ENCODE measurements at regions not wholly inside any gene's neighbourhood (a gene's known extent, or its start where the extent isn't known, plus 50 kb on each side); places are given as distances from the start of the nearest gene placed in this dataset.

DNA sequence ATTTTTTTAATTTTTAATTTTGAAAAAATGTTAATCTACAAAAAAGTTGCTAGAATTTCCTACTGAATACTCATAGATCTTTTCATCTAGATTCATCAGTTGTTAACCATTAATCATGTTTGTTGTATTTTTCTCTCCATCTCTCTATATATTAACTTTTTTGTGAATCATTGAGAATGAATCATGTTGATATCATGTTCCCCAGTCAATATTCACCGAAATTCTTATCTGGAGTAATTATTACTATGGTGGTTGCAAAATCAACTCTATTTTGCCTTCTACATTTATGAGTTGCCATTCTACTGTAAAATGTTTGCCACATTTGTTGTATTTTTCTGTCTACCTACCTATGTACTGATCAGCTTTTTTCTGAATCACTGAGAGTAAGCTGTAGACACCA is 154.0 kb downstream of the SPP2 start:
- TF ChIP-seq, protein P1, sequence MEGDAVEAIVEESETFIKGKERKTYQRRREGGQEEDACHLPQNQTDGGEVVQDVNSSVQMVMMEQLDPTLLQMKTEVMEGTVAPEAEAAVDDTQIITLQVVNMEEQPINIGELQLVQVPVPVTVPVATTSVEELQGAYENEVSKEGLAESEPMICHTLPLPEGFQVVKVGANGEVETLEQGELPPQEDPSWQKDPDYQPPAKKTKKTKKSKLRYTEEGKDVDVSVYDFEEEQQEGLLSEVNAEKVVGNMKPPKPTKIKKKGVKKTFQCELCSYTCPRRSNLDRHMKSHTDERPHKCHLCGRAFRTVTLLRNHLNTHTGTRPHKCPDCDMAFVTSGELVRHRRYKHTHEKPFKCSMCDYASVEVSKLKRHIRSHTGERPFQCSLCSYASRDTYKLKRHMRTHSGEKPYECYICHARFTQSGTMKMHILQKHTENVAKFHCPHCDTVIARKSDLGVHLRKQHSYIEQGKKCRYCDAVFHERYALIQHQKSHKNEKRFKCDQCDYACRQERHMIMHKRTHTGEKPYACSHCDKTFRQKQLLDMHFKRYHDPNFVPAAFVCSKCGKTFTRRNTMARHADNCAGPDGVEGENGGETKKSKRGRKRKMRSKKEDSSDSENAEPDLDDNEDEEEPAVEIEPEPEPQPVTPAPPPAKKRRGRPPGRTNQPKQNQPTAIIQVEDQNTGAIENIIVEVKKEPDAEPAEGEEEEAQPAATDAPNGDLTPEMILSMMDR (conservative IDR thresholded peaks at IDR 0.05; ENCODE audit: low read depth): no peak
- DNase-seq (ENCODE audit: low spot score): peak; percentile 49
- CTCF ChIA-PET: interaction anchor here (0.6 kb wide), 1 partner anchor 50 kb away, joined by 3 read pairs; no protein-coding TSS in a partner anchor

DNA sequence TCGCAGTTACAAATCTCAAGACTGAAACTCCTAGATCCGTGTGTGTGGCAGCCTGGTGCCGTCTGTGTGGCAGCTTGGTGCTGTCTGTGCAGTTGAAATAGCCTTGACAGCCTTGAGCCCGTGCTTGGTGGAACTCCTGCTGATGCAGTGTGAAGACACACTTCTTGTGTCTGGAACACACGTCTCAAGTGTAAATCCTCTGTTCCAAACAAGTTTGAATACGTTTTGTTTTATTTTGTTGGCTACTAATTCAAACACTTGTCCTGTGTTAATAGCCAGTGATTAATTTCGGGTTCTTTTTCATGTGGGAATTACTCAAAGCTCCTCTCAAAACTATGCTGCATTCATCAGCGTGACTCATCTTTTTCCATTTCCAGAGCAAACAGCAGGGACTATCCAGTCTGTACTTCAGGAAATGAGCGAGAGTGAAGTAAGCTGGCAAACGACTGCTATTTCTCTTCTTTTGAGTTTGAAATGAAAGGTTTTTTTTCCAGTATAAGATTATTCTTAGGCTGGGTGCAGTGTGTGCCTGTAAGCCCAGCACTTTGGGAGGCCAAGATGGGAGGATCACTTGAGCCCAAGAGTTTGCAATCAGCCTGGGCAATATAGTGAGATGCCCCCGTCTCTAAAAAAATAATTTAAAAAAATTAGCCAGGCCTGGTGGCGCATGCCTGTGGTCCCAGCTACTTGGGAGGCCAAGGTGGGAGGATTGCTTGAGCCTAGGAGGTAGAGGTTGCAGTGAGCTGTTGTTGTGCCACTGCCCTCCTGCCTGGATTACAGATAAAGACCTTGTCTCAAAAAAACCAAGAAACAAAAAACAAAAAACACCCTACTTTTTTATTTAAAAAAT is 152.9 kb downstream of the SPP2 start:
- CTCF ChIA-PET: interaction anchor here (0.6 to 0.8 kb wide), 2 partner anchors 306 to 760 kb away, joined by 3 read pairs; no protein-coding TSS in a partner anchor
- POLR2A ChIA-PET (ENCODE audit: low non-redundant PET): interaction anchor here (0.6 kb wide), 1 partner anchor 709 kb away, joined by 3 read pairs; no protein-coding TSS in a partner anchor
- peak; percentile 94 for DNase-seq (ENCODE audit: low spot score)
- TF ChIP-seq, protein P1 (conservative IDR thresholded peaks at IDR 0.05; ENCODE audit: low read depth): no peak
- H3K27ac ChIP-seq: peak overlapping the region; percentile 95

More for the DNA sequence above, 154.0 kb downstream of the SPP2 start:
- POLR2A ChIA-PET (ENCODE audit: low non-redundant PET): no interaction called here
- no peak overlapping the region for H3K27ac ChIP-seq

DNA sequence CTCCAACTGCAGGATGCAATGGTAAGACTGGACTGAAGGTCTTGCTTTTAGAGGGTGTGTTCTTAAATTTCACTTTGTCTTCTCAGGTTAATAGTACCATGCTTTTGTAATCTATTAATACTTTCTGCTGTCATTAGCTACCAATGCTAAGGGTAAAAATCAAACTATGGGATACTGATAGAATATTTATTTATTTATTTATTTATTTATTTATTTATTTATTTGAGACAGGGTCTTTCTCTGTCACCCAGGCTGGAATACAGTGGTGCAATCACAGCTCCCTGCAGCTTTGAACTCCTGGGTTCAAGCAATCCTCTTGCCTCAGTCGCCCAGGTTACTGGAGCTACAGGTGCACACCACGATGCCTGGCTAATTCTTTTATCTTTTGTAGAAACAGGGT is 152.1 kb downstream of the SPP2 start:
- H3K27ac ChIP-seq: peak overlapping the region; percentile 95
- POLR2A ChIA-PET (ENCODE audit: low non-redundant PET): no interaction called here
- no peak for DNase-seq (ENCODE audit: low spot score)
- CTCF ChIA-PET: no interaction called here
- TF ChIP-seq, protein P1 (conservative IDR thresholded peaks at IDR 0.05; ENCODE audit: low read depth): no peak

DNA sequence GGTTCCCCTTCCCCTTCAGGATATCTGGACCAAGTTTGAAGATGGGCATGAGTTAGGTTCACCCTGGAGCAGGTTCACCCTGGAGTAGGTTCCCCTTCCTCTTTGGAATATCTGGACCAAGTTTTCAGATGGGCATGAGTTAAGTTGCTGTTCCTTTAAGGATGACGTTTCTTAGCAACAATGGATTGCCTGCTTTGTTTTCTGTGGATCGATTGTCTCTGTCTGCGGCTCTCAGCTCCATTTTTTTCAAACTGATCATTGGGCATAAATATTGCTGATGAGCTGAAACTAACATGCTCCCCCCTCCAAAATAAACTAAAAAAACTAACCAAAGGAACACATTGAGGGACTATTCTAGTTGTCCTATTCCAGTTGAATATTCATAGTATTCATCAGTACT is 149.5 kb downstream of the SPP2 start:
- DNase-seq (ENCODE audit: low spot score): no peak
- H3K27ac ChIP-seq: no peak overlapping the region
- TF ChIP-seq, protein P1 (conservative IDR thresholded peaks at IDR 0.05; ENCODE audit: low read depth): no peak
- POLR2A ChIA-PET (ENCODE audit: low non-redundant PET): no interaction called here
- CTCF ChIA-PET: no interaction called here

DNA sequence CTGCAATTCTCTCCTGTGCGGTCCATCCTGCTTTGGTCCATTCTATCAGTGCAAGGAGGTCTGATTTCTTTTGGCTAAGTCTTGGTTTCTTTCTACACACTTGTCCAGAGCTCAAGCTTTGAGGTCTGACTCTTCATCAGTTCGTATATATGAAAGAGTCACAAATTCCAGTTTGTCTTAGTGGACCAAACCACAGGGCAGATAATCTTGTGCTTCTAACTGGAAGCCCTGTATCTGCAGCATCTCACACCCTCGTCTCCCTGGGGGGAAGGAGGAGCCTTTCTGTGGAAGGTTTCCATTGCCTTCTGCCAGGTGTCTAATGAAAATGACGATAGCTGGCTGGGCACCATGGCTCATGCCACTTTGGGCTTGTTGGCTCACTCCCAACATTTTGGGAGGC is 148.5 kb downstream of the SPP2 start:
- no peak for DNase-seq (ENCODE audit: low spot score)
- CTCF ChIA-PET: interaction anchor here (0.6 kb wide), 1 partner anchor 857 kb away, joined by 4 read pairs; no protein-coding TSS in a partner anchor
- TF ChIP-seq, protein P1 (conservative IDR thresholded peaks at IDR 0.05; ENCODE audit: low read depth): no peak
- POLR2A ChIA-PET (ENCODE audit: low non-redundant PET): interaction anchor here (0.6 kb wide), 1 partner anchor 331 kb away, joined by 4 read pairs; no protein-coding TSS in a partner anchor
- H3K27ac ChIP-seq: no peak overlapping the region

DNA sequence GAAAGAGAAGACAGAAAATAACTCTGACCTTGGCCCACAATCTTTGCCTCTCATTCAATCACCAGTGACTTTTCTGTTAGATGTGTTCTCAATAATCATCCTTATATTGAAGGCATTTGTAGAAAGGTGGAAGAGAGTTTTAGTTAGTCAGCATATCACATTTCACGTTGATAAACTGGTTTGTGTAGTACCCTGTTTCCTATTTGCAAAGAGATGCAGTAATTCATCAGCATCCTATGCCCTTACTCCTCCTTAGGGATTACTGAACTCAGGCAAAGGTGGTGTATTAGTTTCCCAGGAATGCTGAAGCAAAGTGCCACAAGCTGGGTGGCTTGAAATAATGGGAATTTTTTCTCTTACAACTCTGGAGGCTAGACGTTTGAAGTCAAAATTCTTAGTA is 145.0 kb downstream of the SPP2 start:
- ChIA-PET CTCF (interaction anchor here (0.7 kb wide), 1 partner anchor 1868 kb away, joined by 8 read pairs; no protein-coding TSS in a partner anchor), POLR2A (ENCODE audit: low non-redundant PET) (no interaction called here)
- no peak overlapping the region for H3K27ac ChIP-seq
- DNase-seq (ENCODE audit: low spot score): peak; percentile 12
- TF ChIP-seq, protein P1 (conservative IDR thresholded peaks at IDR 0.05; ENCODE audit: low read depth): no peak
